Anterior cingulate cortex (tissue), 58 donors: ENCODE measurements at regions not wholly inside any gene's neighbourhood (a gene's known extent, or its start where the extent isn't known, plus 50 kb on each side); places are given as distances from the start of the nearest gene placed in this dataset.
"Not testable (repeated sequence)": the region's sequence is repeated elsewhere in the genome, so short reads cannot be mapped to it uniquely, and the experiment has no call there.

Source experiments
- DNase-seq, 58 donors: peaks; one replicate each; lab custom pipeline; 2025; lab: John Stamatoyannopoulos, UW

DNA sequence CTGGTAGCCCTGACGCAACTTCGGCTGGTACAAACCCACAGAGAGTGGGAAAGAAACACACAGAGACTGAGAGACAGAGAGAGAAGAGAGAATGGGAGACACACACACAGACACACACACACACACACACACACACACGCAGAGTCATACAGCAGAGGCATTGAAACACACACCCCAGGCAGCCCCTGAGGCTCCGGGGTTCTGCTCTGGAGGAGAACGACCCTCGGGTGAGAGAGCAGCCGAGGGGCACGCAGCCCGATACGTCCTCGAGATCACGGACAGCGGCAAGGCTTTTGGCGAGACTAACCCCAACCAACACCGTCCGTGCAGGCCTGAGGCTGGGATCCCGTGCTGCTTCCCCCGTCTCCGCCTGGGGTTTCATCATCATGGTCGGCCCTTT lies 700.8 kb upstream of the TPTE start:
- DNase-seq: not testable (repeated sequence)

DNA sequence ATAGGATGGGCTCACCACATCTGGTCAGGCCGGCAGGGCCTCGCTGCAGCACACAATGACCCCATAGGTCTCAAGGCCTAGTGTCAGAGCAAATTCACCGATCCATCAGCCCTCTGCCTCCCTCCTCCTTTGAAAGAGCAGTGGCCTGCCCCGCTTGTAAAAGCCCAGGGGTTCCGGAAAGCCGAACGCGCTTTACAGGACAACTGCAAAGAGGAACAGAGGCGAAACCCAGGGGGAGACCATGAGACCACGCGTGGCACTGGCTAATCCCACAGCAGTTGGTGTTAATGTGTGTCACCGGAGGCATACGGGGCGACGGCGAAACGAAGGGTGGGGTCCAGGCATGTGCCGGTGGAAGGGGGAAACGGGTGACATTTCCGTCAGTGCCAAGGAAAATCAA lies 699.9 kb upstream of the TPTE start:
- DNase-seq: not testable (repeated sequence)

- DNase-seq: peak in 1 of 58 donors; percentile 4
Observed at GRCh38 chr21:9822093-9822820, 699.1 kb upstream of the TPTE start.

GRCh38 chr21:9823197-9824157 lies 697.9 kb upstream of the TPTE start:
- DNase-seq: peak in 7 of 58 donors; percentile 7 to 56 (median 43)

- not testable (repeated sequence) for DNase-seq
Observed at GRCh38 chr21:9830801-9831200, 690.6 kb upstream of the TPTE start.

GRCh38 chr21:9832751-9833150 lies 688.6 kb upstream of the TPTE start:
- not testable (repeated sequence) for DNase-seq

DNA sequence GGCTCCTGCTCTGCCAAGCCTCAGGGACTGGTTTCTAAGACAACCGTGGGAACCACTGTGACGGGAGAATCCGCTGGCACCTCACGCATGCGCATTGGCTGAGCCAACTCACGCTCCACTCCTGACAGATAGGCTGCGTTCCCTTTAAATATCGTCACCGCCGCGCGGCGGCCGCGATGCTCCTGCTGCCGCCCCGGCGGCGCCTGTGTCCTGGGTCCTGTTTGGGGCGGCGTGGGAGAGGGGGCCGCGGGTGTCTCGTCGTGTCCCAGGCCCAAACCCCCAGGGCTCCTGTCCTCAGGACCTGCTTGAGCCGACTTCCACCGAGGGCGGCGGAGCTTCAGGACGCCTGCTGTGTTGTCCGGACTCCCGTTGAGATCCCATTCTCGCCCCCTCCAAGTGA lies 684.8 kb upstream of the TPTE start:
- not testable (repeated sequence) for DNase-seq

DNA sequence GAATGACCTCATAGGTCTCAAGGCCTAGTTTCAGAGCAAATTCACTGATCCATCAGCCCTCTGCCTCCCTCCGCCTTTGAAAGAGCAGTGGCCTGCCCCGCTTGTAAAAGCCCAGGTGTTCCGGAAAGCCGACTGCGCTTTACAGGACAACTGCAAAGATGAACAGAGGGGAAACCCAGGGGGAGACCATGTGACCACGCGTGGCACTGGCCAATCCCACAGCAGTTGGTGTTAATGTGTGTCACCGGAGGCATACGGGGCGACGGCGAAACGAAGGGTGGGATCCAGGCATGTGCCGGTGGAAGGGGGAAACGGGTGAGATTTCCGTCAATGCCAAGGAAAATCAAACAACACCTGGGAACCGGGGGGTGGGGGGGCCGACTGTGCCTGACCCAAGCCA lies 684.4 kb upstream of the TPTE start:
- DNase-seq: peak in 1 of 58 donors; percentile 47

DNA sequence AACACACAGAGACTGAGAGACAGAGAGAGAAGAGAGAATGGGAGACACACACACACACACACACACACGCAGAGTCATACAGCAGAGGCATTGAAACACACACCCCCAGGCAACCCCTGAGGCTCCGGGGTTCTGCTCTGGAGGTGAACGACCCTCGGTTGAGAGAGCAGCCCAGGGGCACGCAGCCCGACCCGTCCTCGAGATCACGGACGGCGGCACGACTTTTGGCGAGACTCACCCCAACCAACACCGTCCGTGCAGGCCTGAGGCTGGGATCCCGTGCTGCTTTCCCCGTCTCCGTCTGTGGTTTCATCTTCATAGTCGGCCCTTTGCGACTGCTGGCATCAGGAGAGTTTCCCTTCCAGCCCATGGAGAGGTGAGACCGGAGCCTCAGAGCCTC lies 683.9 kb upstream of the TPTE start:
- not testable (repeated sequence) for DNase-seq

DNA sequence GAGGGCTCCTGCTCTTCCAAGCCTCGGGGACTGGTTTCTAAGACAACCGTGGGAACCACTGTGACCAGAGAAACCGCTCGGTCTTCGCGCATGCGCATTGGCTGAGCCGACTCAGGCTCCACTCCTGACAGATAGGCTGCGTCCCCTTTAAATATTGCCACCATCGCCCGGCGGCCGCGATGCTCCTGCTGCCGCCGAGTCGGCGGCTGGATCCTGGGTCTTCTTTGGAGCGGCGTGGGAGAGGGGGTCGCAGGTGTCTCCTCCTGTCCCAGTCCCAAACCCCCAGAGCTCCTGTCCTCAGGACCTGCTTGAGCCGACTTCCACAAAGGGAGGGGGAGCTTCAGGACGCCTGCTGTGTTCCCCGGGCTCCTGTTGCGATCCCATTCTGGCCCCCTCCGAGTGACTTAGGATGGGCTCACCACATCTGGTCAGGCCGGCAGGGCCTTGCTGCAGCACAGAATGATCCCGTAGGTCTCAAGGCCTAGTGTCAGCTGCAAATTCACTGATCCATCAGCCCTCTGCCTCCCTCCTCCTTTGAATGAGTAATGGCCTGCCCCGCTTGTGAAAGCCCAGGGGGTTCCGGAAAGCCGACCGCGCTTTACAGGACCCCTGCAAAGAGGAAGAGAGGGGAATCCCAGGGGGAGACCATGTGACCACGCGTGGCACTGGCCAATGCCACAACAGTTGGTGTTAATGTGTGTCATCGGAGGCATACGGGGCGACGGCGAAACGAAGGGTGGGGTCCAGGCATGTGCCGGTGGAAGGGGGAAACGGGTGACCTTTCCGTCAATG lies 683.2 kb upstream of the TPTE start:
- DNase-seq: peak in 1 of 58 donors; percentile 9

DNA sequence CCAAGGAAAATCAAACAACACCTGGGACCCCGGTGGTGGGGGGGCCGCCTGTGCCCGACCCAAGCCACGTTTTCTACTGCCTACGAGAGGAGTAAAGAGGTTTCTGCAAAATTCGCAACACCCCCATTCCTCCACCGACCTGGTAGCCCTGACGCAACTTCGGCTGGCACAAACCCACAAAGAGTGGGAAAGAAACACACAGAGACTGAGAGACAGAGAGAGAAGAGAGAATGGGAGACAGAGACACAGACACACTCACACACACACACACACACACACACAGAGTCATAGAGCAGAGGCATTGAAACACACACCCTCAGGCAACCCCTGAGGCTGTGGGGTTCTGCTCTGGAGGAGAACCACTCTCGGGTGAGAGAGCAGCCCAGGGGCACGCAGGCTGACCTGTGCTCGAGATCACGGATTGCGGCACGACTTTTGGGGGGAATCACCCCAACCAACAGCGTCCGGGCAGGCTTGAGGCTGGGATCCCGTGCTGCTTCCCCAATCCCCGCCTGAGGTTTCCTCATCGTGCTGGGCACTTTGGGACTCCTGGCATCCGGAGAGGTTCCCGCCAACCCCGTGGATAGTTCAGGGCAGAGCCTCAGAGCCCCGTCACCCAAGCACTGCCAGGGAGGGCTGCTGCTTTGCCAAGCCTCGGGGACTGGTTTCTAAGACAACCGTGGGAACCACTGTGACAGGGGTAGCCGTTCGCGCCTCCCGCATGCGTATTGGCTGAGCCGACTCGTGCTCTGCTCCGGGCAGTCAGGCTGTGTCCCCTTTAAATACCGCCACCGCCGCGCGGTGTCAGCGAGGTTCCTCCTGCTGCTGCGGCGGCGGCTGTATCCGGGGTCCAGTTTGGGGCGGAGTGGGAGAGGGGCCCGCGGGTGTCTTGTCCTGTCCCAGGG lies 682.4 kb upstream of the TPTE start:
- peak in 2 of 58 donors; percentile 18 to 25 for DNase-seq

GRCh38 chr21:9844106-9844505 lies 677.3 kb upstream of the TPTE start:
- DNase-seq: not testable (repeated sequence)

GRCh38 chr21:9847511-9847910 lies 673.9 kb upstream of the TPTE start:
- DNase-seq: not testable (repeated sequence)

- DNase-seq: not testable (repeated sequence)
Observed at GRCh38 chr21:9851166-9851565, 670.2 kb upstream of the TPTE start.

- not testable (repeated sequence) for DNase-seq
Observed at GRCh38 chr21:9851695-9852094, 669.7 kb upstream of the TPTE start.

DNA sequence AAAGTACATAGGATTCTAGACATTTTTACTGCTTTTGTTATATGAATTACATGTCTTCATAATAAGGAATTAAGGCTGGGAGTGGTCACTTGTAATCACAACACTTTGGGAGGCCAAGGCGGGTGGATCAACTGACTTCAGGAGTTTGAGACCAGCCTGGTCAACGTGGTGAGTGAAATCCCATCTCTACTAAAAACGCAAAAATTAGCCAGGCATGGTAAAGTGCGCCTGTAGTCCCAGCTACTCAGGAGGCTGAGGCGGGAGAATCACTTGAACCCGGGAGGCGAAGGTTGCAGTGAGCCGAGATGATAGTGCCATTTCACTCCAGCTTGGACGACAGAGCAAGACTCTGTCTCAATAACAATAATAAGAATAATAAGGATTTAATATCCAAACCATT lies 663.8 kb upstream of the TPTE start:
- DNase-seq: not testable (repeated sequence)

- DNase-seq: not testable (repeated sequence)
Observed at GRCh38 chr21:9859865-9860264, 661.5 kb upstream of the TPTE start.

DNA sequence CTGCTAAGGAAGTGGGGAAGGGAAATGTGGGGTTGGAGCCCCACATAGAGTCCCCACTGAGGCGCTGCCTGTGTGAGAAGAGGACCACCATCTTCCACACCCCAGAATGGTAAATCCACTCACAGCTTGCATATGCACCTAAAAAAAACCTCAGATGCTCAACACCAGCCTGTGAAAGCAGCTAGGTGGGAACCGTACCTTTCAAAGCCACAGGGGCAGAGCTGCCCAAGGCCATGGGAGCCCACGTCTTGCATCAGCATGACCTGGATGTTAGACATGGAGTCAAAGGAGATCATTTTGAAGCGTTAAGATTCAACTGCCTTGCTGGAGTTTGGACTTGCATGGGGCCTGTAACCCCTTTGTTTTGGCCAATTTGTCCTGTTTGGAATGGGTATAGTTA lies 658.9 kb upstream of the TPTE start:
- not testable (repeated sequence) for DNase-seq

DNA sequence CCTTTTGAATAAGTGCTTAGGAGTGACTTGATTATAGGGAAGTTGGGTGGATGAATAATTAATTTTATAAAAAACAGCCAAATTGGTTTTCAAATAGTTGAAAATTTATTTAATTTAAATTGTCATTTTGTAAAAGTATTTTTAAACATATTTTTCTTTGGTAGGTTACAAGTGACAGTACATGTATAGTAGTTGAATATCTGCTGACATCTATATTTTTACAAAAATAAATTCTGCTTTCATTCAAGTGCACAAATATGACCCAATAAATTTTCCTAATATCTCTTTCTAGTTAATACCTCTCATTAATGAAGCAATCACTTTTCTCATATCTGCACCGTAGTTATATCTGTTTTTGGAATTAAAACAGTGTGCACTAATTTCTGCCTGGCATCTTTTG lies 653.6 kb upstream of the TPTE start:
- not testable (repeated sequence) for DNase-seq
